Right atrium auricular region (tissue), 2 donors: ENCODE measurements at regions not wholly inside any gene's neighbourhood (a gene's known extent, or its start where the extent isn't known, plus 50 kb on each side); places are given as distances from the start of the nearest gene placed in this dataset.

ENCODE experiments used
- DNase-seq: peaks from one replicate; pipeline ENCODE4 v3.0.0-alpha.2; 2019; ENCODE audit warnings: low spot score
- H3K27ac ChIP-seq, 2 donors: fragments of 200-600 bp; sonication (generic); 1 replicate in 1 of 2; 2 replicates in 1 of 2; pipeline ENCODE4 v1.5.1; 2016 to 2019
- H3K27me3 ChIP-seq, 2 donors: fragments of 200-600 bp; sonication (generic); one replicate each; pipeline versions ENCODE4 v1.5.1 to v1.6.0; 2017 to 2019
- H3K36me3 ChIP-seq: fragments of 200-600 bp; sonication (generic); one replicate; pipeline ENCODE4 v1.5.1; 2016
- H3K4me1 ChIP-seq, 2 donors: fragments of 200-600 bp; sonication (generic); one replicate each; pipeline versions ENCODE4 v1.5.1 to v1.6.0; 2017 to 2019
- H3K4me3 ChIP-seq, 2 donors: fragments of 200-600 bp; sonication (generic); 1 replicate in 1 of 2; 2 replicates in 1 of 2; pipeline ENCODE4 v1.5.1; 2017 to 2019; ENCODE audit warnings: mild to moderate bottlenecking in 1 of 2, moderate library complexity in 1 of 2
- H3K9me3 ChIP-seq, 2 donors: fragments of 200-600 bp; sonication (generic); one replicate each; pipeline ENCODE4 v1.5.1; 2019
- TF ChIP-seq, protein P1 (sequence below), 2 donors: fragments of 200-600 bp; sonication (generic); IDR thresholded peaks; one replicate each; pipeline ENCODE4 v1.5.1; 2019; ENCODE audit warnings: antibody characterized with exemption in 2 of 2

GRCh38 chr22:35152316-35152715 is 86.4 kb downstream of the ISX start:
- DNase-seq, result no peak
- no peaks in the 10 kb centered on the region for H3K27me3 ChIP-seq
- H3K4me1 ChIP-seq, result peaks cover 0 to 16% of the 10 kb centered on the region in 2 donors
- H3K4me3 ChIP-seq, result no peak overlapping the region
- H3K27ac ChIP-seq, result no peak overlapping the region
- no peaks in the 10 kb centered on the region for H3K9me3 ChIP-seq
- TF ChIP-seq, protein P1, sequence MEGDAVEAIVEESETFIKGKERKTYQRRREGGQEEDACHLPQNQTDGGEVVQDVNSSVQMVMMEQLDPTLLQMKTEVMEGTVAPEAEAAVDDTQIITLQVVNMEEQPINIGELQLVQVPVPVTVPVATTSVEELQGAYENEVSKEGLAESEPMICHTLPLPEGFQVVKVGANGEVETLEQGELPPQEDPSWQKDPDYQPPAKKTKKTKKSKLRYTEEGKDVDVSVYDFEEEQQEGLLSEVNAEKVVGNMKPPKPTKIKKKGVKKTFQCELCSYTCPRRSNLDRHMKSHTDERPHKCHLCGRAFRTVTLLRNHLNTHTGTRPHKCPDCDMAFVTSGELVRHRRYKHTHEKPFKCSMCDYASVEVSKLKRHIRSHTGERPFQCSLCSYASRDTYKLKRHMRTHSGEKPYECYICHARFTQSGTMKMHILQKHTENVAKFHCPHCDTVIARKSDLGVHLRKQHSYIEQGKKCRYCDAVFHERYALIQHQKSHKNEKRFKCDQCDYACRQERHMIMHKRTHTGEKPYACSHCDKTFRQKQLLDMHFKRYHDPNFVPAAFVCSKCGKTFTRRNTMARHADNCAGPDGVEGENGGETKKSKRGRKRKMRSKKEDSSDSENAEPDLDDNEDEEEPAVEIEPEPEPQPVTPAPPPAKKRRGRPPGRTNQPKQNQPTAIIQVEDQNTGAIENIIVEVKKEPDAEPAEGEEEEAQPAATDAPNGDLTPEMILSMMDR (IDR thresholded peaks at IDR 0.05), result no peak
- no peaks in the 10 kb centered on the region for H3K36me3 ChIP-seq

DNA sequence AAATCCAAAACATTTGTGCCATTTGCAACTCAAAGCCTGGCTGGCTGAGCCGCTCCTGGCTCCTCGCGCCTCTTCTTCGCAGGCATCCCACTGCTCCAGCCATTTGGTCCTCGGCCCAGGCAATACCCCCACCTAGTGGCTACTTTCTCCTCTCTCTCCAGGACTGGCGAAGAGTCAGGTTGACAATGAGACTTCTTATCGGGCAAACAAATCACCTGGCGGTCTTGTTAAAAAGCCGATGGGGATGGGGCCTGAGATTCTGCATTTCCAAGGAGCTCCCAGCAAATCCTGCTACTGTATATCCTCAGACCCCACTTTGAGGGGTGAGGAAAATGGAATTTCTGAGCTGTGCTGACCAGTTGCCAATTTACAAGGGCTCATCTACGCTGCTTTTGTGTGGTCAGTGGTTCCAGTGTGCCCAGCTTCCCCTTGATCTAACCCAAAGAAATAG is 89.0 kb downstream of the ISX start:
- peaks cover 0 to 7% of the 10 kb centered on the region in 2 donors for H3K4me1 ChIP-seq
- H3K4me3 ChIP-seq, result no peak overlapping the region
- H3K27me3 ChIP-seq, result no peaks in the 10 kb centered on the region
- no peaks in the 10 kb centered on the region for H3K9me3 ChIP-seq
- TF ChIP-seq, protein P1 (IDR thresholded peaks at IDR 0.05), result peak; percentile 56 to 73
- H3K27ac ChIP-seq, result no peak overlapping the region
- no peak for DNase-seq
- no peaks in the 10 kb centered on the region for H3K36me3 ChIP-seq

DNA sequence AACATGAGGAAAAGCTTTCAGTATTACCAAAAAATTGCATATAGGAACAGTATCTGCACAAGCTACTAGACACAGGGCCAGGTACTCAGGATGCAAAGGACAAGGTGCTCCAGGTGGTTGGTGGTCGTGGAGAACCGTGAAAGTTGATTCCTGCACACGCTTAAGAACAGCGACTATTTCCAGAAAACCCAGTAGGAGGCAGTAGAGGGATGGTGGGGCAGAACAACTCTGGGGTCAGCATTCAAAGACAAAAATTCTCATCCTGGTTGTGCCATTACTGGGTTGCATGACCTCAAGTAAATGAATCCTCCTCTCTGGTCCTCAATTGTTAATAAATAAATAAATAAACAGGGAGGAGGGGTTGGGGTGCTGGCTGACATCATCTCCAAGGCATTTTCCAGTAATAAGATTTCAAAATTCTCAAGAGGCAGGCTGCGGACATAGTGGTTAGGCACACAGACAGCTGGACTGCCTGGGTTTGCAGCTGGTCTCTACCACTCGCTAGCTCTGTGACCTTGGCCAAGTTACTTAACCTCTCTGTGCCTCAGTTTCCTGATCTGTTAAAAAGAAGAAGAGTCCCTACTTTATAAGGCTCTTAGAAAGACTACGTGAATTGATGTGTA is 89.6 kb downstream of the ISX start:
- TF ChIP-seq, protein P1 (IDR thresholded peaks at IDR 0.05), result no peak
- no peaks in the 10 kb centered on the region for H3K9me3 ChIP-seq
- no peak for DNase-seq
- no peaks in the 10 kb centered on the region for H3K27me3 ChIP-seq
- no peak overlapping the region for H3K27ac ChIP-seq
- no peaks in the 10 kb centered on the region for H3K36me3 ChIP-seq
- peaks cover 0 to 2% of the 10 kb centered on the region in 2 donors for H3K4me1 ChIP-seq
- H3K4me3 ChIP-seq, result no peak overlapping the region

DNA sequence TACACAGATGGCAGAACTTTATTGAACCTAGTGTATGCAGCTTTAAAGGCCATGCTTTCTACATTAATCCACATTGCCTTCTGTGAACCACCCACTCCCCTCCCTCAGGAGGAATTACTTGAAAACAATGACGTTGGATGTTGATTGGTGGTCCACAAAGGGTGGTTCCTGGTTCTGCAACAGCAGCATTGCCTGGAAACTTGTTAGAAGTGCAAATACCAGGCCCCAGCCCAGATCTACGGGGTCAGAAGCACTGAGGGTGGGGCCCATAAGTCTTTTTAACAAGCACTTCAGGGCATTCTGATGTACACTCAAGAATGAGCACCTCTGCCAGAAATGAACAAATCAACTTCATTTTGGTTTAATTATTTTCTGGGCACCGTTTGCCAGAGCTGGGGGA is 91.0 kb downstream of the ISX start:
- H3K4me1 ChIP-seq, result no peaks in the 10 kb centered on the region
- H3K27me3 ChIP-seq, result no peaks in the 10 kb centered on the region
- no peak for DNase-seq
- no peaks in the 10 kb centered on the region for H3K9me3 ChIP-seq
- H3K27ac ChIP-seq, result no peak overlapping the region
- TF ChIP-seq, protein P1 (IDR thresholded peaks at IDR 0.05), result no peak
- H3K4me3 ChIP-seq, result no peak overlapping the region
- no peaks in the 10 kb centered on the region for H3K36me3 ChIP-seq

DNA sequence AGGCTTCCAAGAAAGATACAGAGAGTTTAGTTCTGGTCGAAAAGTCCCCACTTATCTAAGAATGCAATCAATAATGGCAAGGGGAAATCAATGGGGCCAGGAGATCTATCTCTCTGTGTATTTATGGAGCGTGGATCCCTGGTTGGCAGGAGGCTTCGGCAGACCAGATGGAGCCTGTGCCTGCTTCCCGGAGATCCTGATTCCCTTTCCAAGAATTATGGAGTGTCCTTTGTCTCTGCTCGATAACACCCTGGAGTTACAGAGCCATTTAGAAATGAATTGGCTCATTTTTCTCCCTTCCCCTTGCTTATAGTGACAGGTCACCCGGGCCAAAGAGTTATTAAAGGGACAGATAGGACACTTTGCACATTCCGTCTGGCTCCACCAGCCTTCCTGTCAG is 92.4 kb downstream of the ISX start:
- H3K27ac ChIP-seq, result no peak overlapping the region
- H3K9me3 ChIP-seq, result no peaks in the 10 kb centered on the region
- TF ChIP-seq, protein P1 (IDR thresholded peaks at IDR 0.05), result no peak
- no peaks in the 10 kb centered on the region for H3K4me1 ChIP-seq
- DNase-seq, result no peak
- no peaks in the 10 kb centered on the region for H3K27me3 ChIP-seq
- no peak overlapping the region for H3K4me3 ChIP-seq
- H3K36me3 ChIP-seq, result no peaks in the 10 kb centered on the region

DNA sequence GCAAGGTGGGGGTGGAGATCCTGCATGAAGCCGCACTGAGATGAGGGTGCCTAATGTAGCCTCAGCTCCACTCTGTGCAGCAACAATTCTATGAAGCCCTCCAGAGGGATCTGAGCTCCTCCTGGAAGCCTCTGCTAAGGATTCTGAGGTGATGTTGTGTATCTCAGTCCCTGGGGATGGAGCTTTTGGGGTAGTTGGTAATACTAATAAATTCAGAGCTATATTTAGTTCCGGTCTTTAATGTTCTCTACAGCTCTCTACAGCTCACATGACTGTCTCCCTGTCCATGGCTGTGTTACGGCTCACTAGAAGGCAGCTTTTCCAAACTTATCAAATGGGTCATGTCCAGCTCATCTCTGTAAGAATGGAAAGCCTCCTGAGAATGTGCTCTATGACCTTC is 93.4 kb downstream of the ISX start:
- Histone ChIP-seq H3K36me3 (no peaks in the 10 kb centered on the region), H3K9me3 (no peaks in the 10 kb centered on the region), H3K4me3 (no peak overlapping the region), H3K27me3 (no peaks in the 10 kb centered on the region), H3K27ac (no peak overlapping the region), H3K4me1 (no peaks in the 10 kb centered on the region)
- TF ChIP-seq, protein P1 (IDR thresholded peaks at IDR 0.05), result no peak
- DNase-seq, result no peak
